ENCODE measurements at regions not wholly inside any gene's neighbourhood (a gene's known extent, or its start where the extent isn't known, plus 50 kb on each side); places are given as distances from the start of the nearest gene placed in this dataset.
"Not testable (repeated sequence)": the region's sequence is repeated elsewhere in the genome, so short reads cannot be mapped to it uniquely, and the experiment has no call there.

GRCh38 chr21:13310570-13311524 lies 298.7 kb upstream of the POTED start:
- TF ChIP-seq CTCF (conservative IDR thresholded peaks at IDR 0.05; ENCODE audit: low read depth in 2 of 2); REST (IDR thresholded peaks at IDR 0.05; ENCODE audit: unreplicated experiment); POLR2AphosphoS5 (IDR thresholded peaks at IDR 0.05; ENCODE audit: low read depth); EZH2phosphoT487 (IDR thresholded peaks at IDR 0.05; ENCODE audit: unreplicated experiment); EZH2 (IDR thresholded peaks at IDR 0.05; ENCODE audit: low read depth, unreplicated experiment); STAT1 (IDR thresholded peaks at IDR 0.05; ENCODE audit: unreplicated experiment); JUNB (IDR thresholded peaks at IDR 0.05; ENCODE audit: unreplicated experiment); ZNF114 (CRISPR knock-in tag; IDR thresholded peaks at IDR 0.05); ZNF331 (CRISPR knock-in tag; IDR thresholded peaks at IDR 0.05; ENCODE audit: low read depth): not testable (repeated sequence)
